ENCODE measurements at regions not wholly inside any gene's neighbourhood (a gene's known extent, or its start where the extent isn't known, plus 50 kb on each side); places are given as distances from the start of the nearest gene placed in this dataset.
"Not testable (repeated sequence)": the region's sequence is repeated elsewhere in the genome, so short reads cannot be mapped to it uniquely, and the experiment has no call there.

- DNase-seq, result no peak
These were observed 170.9 kb upstream of the USP25 start for GRCh38 chr21:15558884-15559283.

GRCh38 chr21:15559660-15560059, 170.1 kb upstream of the USP25 start:
- DNase-seq, result no peak

- no peak for DNase-seq
These were observed 169.3 kb upstream of the USP25 start for GRCh38 chr21:15560383-15561056.

- DNase-seq, result no peak
These were observed 167.0 kb upstream of the USP25 start for GRCh38 chr21:15562748-15563147.

- no peak for DNase-seq
These were observed 164.9 kb upstream of the USP25 start for GRCh38 chr21:15564907-15565306.

- DNase-seq, result no peak
These were observed 163.1 kb upstream of the USP25 start for GRCh38 chr21:15566703-15567102.

- no peak for DNase-seq
These were observed 162.6 kb upstream of the USP25 start for GRCh38 chr21:15567191-15567590.

GRCh38 chr21:15568516-15568915, 161.3 kb upstream of the USP25 start:
- DNase-seq, result no peak

GRCh38 chr21:15586752-15587427, 142.9 kb upstream of the USP25 start:
- DNase-seq, result no peak

GRCh38 chr21:15592271-15592860, 137.4 kb upstream of the USP25 start:
- no peak for DNase-seq

- DNase-seq, result no peak
These were observed 136.8 kb upstream of the USP25 start for GRCh38 chr21:15592957-15593356.

- no peak for DNase-seq
These were observed 128.4 kb upstream of the USP25 start for GRCh38 chr21:15601390-15601789.

GRCh38 chr21:15604413-15604812, 125.4 kb upstream of the USP25 start:
- no peak for DNase-seq

GRCh38 chr21:15614766-15615165, 115.0 kb upstream of the USP25 start:
- DNase-seq, result no peak

GRCh38 chr21:15616864-15617574, 112.8 kb upstream of the USP25 start:
- DNase-seq, result no peak

- DNase-seq, result no peak
These were observed 111.8 kb upstream of the USP25 start for GRCh38 chr21:15617964-15618363.

GRCh38 chr21:15620892-15621291, 108.9 kb upstream of the USP25 start:
- DNase-seq, result no peak

- no peak for DNase-seq
These were observed 105.1 kb upstream of the USP25 start for GRCh38 chr21:15624646-15625045.

GRCh38 chr21:15625363-15625762, 104.4 kb upstream of the USP25 start:
- DNase-seq, result no peak

GRCh38 chr21:15626031-15626430, 103.8 kb upstream of the USP25 start:
- no peak for DNase-seq

- no peak for DNase-seq
These were observed 102.8 kb upstream of the USP25 start for GRCh38 chr21:15627011-15627410.

- no peak for DNase-seq
These were observed 102.0 kb upstream of the USP25 start for GRCh38 chr21:15627823-15628222.

GRCh38 chr21:15631342-15631741, 98.4 kb upstream of the USP25 start:
- no peak for DNase-seq

GRCh38 chr21:15634541-15634940, 95.2 kb upstream of the USP25 start:
- not testable (repeated sequence) for DNase-seq

Data from NCI-H2107 (cell line).